ENCODE measurements at regions not wholly inside any gene's neighbourhood (a gene's known extent, or its start where the extent isn't known, plus 50 kb on each side); places are given as distances from the start of the nearest gene placed in this dataset.

DNA sequence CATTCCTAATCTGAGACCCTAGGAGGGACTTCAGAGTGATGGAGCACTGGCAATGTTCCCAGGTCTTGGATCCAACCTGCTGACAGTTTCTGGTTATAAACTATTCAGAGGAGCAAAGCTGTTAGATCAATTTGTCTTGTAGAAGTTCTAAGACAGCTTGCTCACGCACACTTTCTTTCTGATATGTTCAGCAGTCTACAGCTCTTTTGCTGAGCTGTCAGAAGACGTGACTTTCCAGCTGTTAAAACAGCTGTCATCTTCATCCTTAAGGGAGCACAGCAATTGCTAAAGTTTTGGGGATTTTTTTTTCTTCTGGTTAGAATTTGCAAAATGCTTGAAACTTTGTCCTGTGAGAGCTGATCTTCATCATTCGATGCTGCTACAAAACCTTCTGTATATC is 823.1 kb downstream of the SORCS1 start:
- H4K8ac ChIP-seq (ENCODE audit: low read depth in 2 of 2, low read length in 2 of 2), result no peak overlapping the region
- H2BK120ac ChIP-seq (ENCODE audit: low read depth, low read length), result no peak overlapping the region
- no peaks in the 10 kb centered on the region for H3K4me1 ChIP-seq (ENCODE audit: control insufficient read depth, insufficient read depth, low read length)
- no peak overlapping the region for H4K5ac ChIP-seq (ENCODE audit: low read depth, low read length)
- no CpG with 5 or more reads among the region's 3 CpGs for WGBS, 2 experiments (ENCODE audit: extremely low coverage in 2 of 2, insufficient read length in 1 of 2)
- no peak overlapping the region for H2BK20ac ChIP-seq (ENCODE audit: low read depth, low read length)
- H2BK5ac ChIP-seq (ENCODE audit: low read depth, low read length, poor library complexity, severe bottlenecking), result no peak overlapping the region
- peaks cover 4% of the 10 kb centered on the region; the same call in 1 of the 2 replicates for H3K9me3 ChIP-seq (ENCODE audit: control insufficient read depth, insufficient read depth, low read length)
- dilution Hi-C loops (cut with HindIII; ENCODE audit: low sequenced_read_pairs, unreplicated experiment), result no loop called here
- no peaks in the 10 kb centered on the region for H3K9me1 ChIP-seq (ENCODE audit: insufficient read depth, low read length)
- H3K36me3 ChIP-seq (ENCODE audit: control insufficient read depth, insufficient read depth, low read length), result no peaks in the 10 kb centered on the region
- H3K14ac ChIP-seq (replicated peaks; ENCODE audit: low read depth, low read length), result no peak overlapping the region
- H3K18ac ChIP-seq (ENCODE audit: low read depth, low read length), result no peak overlapping the region
- intact Hi-C loops (cut with micrococcal nuclease), result no loop called here
- CTCF ChIA-PET, result no interaction called here
- no peak overlapping the region for H4K91ac ChIP-seq (ENCODE audit: insufficient read depth, low read depth, low read length)
- H3K4me3 ChIP-seq (ENCODE audit: insufficient read depth, low read depth, low read length), result no peak overlapping the region
- H3K23ac ChIP-seq (ENCODE audit: low read depth, low read length), result no peak overlapping the region
- no peaks in the 10 kb centered on the region for H3K27me3 ChIP-seq (ENCODE audit: control insufficient read depth, insufficient read depth, low read length)
- no peak overlapping the region for H3K9ac ChIP-seq (ENCODE audit: low read depth, low read length)
- H3K4me2 ChIP-seq (ENCODE audit: low read depth, low read length), result no peak overlapping the region
- no peak overlapping the region for H3K4ac ChIP-seq (ENCODE audit: low read depth, low read length)
- H3K27ac ChIP-seq (ENCODE audit: insufficient read depth, low read length), result no peak overlapping the region
- H3K79me1 ChIP-seq (ENCODE audit: low read depth in 1 of 2, low read length in 2 of 2), result no peaks in the 10 kb centered on the region
- no peaks in the 10 kb centered on the region for H4K20me1 ChIP-seq (ENCODE audit: insufficient read depth, low read length)
- no peak overlapping the region for H2AK9ac ChIP-seq (replicated peaks; ENCODE audit: low read depth, low read length, poor library complexity)
- no TSS peak for BruUV-seq (replicated peaks)
- ATAC-seq (ENCODE audit: low read depth) (no peak), DNase-seq (no peak)
- POLR2A ChIA-PET (ENCODE audit: unreplicated experiment), result no interaction called here
- in situ Hi-C loops (cut with MboI; ENCODE audit: low sequenced_read_pairs), result no loop called here
- H2AFZ ChIP-seq (replicated peaks; ENCODE audit: low read length, poor library complexity), result no peak overlapping the region
- no peak overlapping the region for H3K56ac ChIP-seq (ENCODE audit: extremely low read depth, insufficient read depth, low read length)
- no peak overlapping the region for H2BK15ac ChIP-seq (ENCODE audit: low read depth, low read length)
- H2AK5ac ChIP-seq (ENCODE audit: low read depth, low read length), result no peak overlapping the region
- TF ChIP-seq, protein P1, sequence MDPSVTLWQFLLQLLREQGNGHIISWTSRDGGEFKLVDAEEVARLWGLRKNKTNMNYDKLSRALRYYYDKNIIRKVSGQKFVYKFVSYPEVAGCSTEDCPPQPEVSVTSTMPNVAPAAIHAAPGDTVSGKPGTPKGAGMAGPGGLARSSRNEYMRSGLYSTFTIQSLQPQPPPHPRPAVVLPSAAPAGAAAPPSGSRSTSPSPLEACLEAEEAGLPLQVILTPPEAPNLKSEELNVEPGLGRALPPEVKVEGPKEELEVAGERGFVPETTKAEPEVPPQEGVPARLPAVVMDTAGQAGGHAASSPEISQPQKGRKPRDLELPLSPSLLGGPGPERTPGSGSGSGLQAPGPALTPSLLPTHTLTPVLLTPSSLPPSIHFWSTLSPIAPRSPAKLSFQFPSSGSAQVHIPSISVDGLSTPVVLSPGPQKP (IDR thresholded peaks at IDR 0.05; ENCODE audit: borderline replicate concordance, low read depth, low read length), result no peak
- TF ChIP-seq POLR2A (IDR thresholded peaks at IDR 0.05; ENCODE audit: low read depth, low read length) (no peak), RAD21 (IDR thresholded peaks at IDR 0.05; ENCODE audit: low read length) (no peak), NFE2L2 (IDR thresholded peaks at IDR 0.05; ENCODE audit: low read depth, low read length) (no peak), CEBPB (IDR thresholded peaks at IDR 0.05; ENCODE audit: low read depth, low read length) (no peak), MAFK (IDR thresholded peaks at IDR 0.05; ENCODE audit: low read depth, low read length) (no peak), RCOR1 (IDR thresholded peaks at IDR 0.05; ENCODE audit: insufficient replicate concordance, low read length) (no peak), FOS (IDR thresholded peaks at IDR 0.05; ENCODE audit: low read depth, low read length) (no peak), MXI1 (IDR thresholded peaks at IDR 0.05; ENCODE audit: borderline replicate concordance, low read depth, low read length) (no peak), MAZ (IDR thresholded peaks at IDR 0.05; ENCODE audit: borderline replicate concordance, low read depth, low read length) (no peak), BHLHE40 (IDR thresholded peaks at IDR 0.05; ENCODE audit: low read depth, low read length) (no peak), SMC3 (IDR thresholded peaks at IDR 0.05; ENCODE audit: low read depth, low read length) (no peak), CHD1 (IDR thresholded peaks at IDR 0.05; ENCODE audit: low read depth, low read length) (no peak), RFX5 (IDR thresholded peaks at IDR 0.05; ENCODE audit: low read depth, low read length) (no peak)
- TF ChIP-seq, protein P2, sequence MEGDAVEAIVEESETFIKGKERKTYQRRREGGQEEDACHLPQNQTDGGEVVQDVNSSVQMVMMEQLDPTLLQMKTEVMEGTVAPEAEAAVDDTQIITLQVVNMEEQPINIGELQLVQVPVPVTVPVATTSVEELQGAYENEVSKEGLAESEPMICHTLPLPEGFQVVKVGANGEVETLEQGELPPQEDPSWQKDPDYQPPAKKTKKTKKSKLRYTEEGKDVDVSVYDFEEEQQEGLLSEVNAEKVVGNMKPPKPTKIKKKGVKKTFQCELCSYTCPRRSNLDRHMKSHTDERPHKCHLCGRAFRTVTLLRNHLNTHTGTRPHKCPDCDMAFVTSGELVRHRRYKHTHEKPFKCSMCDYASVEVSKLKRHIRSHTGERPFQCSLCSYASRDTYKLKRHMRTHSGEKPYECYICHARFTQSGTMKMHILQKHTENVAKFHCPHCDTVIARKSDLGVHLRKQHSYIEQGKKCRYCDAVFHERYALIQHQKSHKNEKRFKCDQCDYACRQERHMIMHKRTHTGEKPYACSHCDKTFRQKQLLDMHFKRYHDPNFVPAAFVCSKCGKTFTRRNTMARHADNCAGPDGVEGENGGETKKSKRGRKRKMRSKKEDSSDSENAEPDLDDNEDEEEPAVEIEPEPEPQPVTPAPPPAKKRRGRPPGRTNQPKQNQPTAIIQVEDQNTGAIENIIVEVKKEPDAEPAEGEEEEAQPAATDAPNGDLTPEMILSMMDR (conservative IDR thresholded peaks at IDR 0.05; ENCODE audit: low read depth, low read length), result no peak
- TF ChIP-seq, protein P3, sequence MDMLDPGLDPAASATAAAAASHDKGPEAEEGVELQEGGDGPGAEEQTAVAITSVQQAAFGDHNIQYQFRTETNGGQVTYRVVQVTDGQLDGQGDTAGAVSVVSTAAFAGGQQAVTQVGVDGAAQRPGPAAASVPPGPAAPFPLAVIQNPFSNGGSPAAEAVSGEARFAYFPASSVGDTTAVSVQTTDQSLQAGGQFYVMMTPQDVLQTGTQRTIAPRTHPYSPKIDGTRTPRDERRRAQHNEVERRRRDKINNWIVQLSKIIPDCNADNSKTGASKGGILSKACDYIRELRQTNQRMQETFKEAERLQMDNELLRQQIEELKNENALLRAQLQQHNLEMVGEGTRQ (IDR thresholded peaks at IDR 0.05; ENCODE audit: low read depth, low read length), result no peak
